ENCODE measurements at regions not wholly inside any gene's neighbourhood (a gene's known extent, or its start where the extent isn't known, plus 50 kb on each side); places are given as distances from the start of the nearest gene placed in this dataset.

GRCh38 chr1:232207073-232207866 is 422.7 kb downstream of the SIPA1L2 start:
- no peaks in the 10 kb centered on the region for H3K27me3 ChIP-seq
- peaks cover 0 to 15% (median 0%) of the 10 kb centered on the region in 4 donors for H3K9me3 ChIP-seq
- no peak for TF ChIP-seq CTCF (IDR thresholded peaks at IDR 0.05)
- no peak for TF ChIP-seq POLR2A (IDR thresholded peaks at IDR 0.05)
- TF ChIP-seq EP300 (IDR thresholded peaks at IDR 0.05), result no peak
- WGBS, 2 donors, result 77 to 78% methylated on average over 8 of the region's 8 CpGs
- H3K36me3 ChIP-seq, result no peaks in the 10 kb centered on the region
- no peak for DNase-seq (ENCODE audit: low spot score in 2 of 2)
- H3K27ac ChIP-seq, result no peak overlapping the region
- H3K4me1 ChIP-seq, result peaks cover 0 to 14% (median 0%) of the 10 kb centered on the region in 4 donors
- H3K4me3 ChIP-seq, result no peak overlapping the region

DNA sequence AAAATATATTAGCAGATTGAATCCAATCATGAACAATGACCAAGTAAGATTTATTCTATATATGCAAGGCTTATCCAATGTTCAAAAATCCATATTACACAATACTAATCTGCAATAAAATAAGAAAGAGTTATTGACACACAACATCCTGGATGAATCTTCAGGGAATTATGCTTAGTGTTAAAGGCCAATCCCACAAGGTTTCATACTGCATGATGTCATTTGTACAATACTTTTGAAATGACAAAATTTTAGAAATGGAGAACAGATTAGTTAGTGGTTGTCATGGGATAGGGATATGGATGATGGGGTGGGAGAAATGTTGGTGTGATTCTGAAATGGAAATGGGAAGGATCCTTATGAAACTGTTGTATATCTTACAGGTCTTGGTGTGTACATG is 425.7 kb downstream of the SIPA1L2 start:
- Histone ChIP-seq H3K4me3 (no peak overlapping the region), H3K4me1 (peaks cover 0 to under 1% (median 0%) of the 10 kb centered on the region in 4 donors), H3K9me3 (peaks cover 0 to 34% (median 0%) of the 10 kb centered on the region in 4 donors), H3K27ac (no peak overlapping the region), H3K27me3 (no peaks in the 10 kb centered on the region), H3K36me3 (no peaks in the 10 kb centered on the region)
- no peak for DNase-seq (ENCODE audit: low spot score in 2 of 2)
- TF ChIP-seq CTCF (IDR thresholded peaks at IDR 0.05) (no peak), POLR2A (IDR thresholded peaks at IDR 0.05) (no peak), EP300 (IDR thresholded peaks at IDR 0.05) (no peak)

GRCh38 chr1:232201024-232201423 is 428.9 kb downstream of the SIPA1L2 start:
- no peak for TF ChIP-seq POLR2A (IDR thresholded peaks at IDR 0.05)
- no peak for TF ChIP-seq CTCF (IDR thresholded peaks at IDR 0.05)
- no peak for TF ChIP-seq EP300 (IDR thresholded peaks at IDR 0.05)
- H3K9me3 ChIP-seq, result peaks cover 0 to 34% (median 0%) of the 10 kb centered on the region in 4 donors
- no peak overlapping the region for H3K27ac ChIP-seq

DNA sequence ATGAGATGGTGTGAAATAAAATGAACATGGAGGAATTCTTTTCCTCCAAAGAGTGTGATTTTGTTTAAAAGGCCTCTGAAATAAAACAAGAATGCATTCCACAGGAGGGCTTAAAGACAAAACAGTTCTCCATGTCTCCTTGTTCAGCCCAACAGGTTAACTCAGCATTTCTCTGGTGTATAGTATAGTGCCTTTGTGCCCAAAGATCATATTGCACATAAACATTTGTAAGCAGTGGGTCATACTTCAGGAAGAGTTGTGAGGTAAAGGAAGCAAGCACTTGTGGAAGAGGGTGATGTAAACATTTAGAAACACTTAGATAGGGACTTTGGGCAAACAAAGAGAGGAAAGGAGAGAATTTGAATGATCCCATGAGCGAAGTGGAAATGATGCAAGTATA is 433.9 kb downstream of the SIPA1L2 start:
- H3K9me3 ChIP-seq, result peaks cover 0 to 7% (median 0%) of the 10 kb centered on the region in 4 donors
- 86 to 96% methylated on average over 1 of the region's 1 CpG for WGBS, 2 donors

More at GRCh38 chr1:232201024-232201423, 428.9 kb downstream of the SIPA1L2 start:
- H3K27me3 ChIP-seq, result no peaks in the 10 kb centered on the region
- WGBS, 2 donors, result 95 to 96% methylated on average over 7 of the region's 7 CpGs
- no peaks in the 10 kb centered on the region for H3K4me1 ChIP-seq
- no peak for DNase-seq (ENCODE audit: low spot score in 2 of 2)
- H3K4me3 ChIP-seq, result no peak overlapping the region
- no peaks in the 10 kb centered on the region for H3K36me3 ChIP-seq

More for the DNA sequence above, 433.9 kb downstream of the SIPA1L2 start:
- Histone ChIP-seq H3K4me3 (no peak overlapping the region), H3K36me3 (no peaks in the 10 kb centered on the region), H3K4me1 (no peaks in the 10 kb centered on the region), H3K27me3 (no peaks in the 10 kb centered on the region), H3K27ac (no peak overlapping the region)
- TF ChIP-seq EP300 (IDR thresholded peaks at IDR 0.05), result no peak
- no peak for TF ChIP-seq CTCF (IDR thresholded peaks at IDR 0.05)
- no peak for TF ChIP-seq POLR2A (IDR thresholded peaks at IDR 0.05)
- DNase-seq (ENCODE audit: low spot score in 2 of 2), result no peak
